ENCODE measurements at regions not wholly inside any gene's neighbourhood (a gene's known extent, or its start where the extent isn't known, plus 50 kb on each side); places are given as distances from the start of the nearest gene placed in this dataset.

DNA sequence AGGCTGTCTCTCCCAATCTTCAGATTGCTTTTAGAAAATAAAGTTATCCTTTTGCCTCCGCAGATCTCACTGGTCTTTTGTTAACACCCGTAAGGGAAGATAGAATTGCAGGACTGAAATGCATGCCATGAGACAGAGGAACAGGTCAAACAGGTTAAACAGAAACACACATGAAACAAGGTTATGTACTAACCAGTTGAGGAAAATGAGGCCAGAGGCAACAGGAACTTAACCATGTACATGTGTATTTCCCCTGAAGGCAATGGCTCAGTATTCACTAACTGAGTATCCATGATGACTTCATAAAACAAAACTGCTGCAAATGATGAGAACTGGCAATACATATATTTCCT lies 169.1 kb upstream of the NSMCE3 start:
- H3K9me3 ChIP-seq (ENCODE audit: control insufficient read depth, insufficient read depth, low read length), result no peaks in the 10 kb centered on the region
- H3K4me3 ChIP-seq (ENCODE audit: insufficient read depth, low read depth, low read length), result no peak overlapping the region
- H3K18ac ChIP-seq (ENCODE audit: low read depth, low read length), result no peak overlapping the region
- H3K56ac ChIP-seq (ENCODE audit: extremely low read depth, insufficient read depth, low read length), result no peak overlapping the region
- no peak for ATAC-seq (ENCODE audit: low read depth)
- TF ChIP-seq, protein P1, sequence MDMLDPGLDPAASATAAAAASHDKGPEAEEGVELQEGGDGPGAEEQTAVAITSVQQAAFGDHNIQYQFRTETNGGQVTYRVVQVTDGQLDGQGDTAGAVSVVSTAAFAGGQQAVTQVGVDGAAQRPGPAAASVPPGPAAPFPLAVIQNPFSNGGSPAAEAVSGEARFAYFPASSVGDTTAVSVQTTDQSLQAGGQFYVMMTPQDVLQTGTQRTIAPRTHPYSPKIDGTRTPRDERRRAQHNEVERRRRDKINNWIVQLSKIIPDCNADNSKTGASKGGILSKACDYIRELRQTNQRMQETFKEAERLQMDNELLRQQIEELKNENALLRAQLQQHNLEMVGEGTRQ (IDR thresholded peaks at IDR 0.05; ENCODE audit: low read depth, low read length), result no peak
- TF ChIP-seq, protein P2, sequence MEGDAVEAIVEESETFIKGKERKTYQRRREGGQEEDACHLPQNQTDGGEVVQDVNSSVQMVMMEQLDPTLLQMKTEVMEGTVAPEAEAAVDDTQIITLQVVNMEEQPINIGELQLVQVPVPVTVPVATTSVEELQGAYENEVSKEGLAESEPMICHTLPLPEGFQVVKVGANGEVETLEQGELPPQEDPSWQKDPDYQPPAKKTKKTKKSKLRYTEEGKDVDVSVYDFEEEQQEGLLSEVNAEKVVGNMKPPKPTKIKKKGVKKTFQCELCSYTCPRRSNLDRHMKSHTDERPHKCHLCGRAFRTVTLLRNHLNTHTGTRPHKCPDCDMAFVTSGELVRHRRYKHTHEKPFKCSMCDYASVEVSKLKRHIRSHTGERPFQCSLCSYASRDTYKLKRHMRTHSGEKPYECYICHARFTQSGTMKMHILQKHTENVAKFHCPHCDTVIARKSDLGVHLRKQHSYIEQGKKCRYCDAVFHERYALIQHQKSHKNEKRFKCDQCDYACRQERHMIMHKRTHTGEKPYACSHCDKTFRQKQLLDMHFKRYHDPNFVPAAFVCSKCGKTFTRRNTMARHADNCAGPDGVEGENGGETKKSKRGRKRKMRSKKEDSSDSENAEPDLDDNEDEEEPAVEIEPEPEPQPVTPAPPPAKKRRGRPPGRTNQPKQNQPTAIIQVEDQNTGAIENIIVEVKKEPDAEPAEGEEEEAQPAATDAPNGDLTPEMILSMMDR (conservative IDR thresholded peaks at IDR 0.05; ENCODE audit: low read depth, low read length), result no peak
- TF ChIP-seq RCOR1 (IDR thresholded peaks at IDR 0.05; ENCODE audit: insufficient replicate concordance, low read length), result no peak
- TF ChIP-seq CHD1 (IDR thresholded peaks at IDR 0.05; ENCODE audit: low read depth, low read length), result no peak
- H2AK5ac ChIP-seq (ENCODE audit: low read depth, low read length), result no peak overlapping the region
- no peak overlapping the region for H4K8ac ChIP-seq (ENCODE audit: low read depth in 2 of 2, low read length in 2 of 2)
- no peak overlapping the region for H3K23ac ChIP-seq (ENCODE audit: low read depth, low read length)
- H3K9ac ChIP-seq (ENCODE audit: low read depth, low read length), result no peak overlapping the region
- no peak overlapping the region for H3K4me2 ChIP-seq (ENCODE audit: low read depth, low read length)
- DNase-seq, result no peak
- H3K9me1 ChIP-seq (ENCODE audit: insufficient read depth, low read length), result no peaks in the 10 kb centered on the region
- H3K36me3 ChIP-seq (ENCODE audit: control insufficient read depth, insufficient read depth, low read length), result no peaks in the 10 kb centered on the region
- H2BK20ac ChIP-seq (ENCODE audit: low read depth, low read length), result no peak overlapping the region
- no peak overlapping the region for H2BK120ac ChIP-seq (ENCODE audit: low read depth, low read length)
- H3K4me1 ChIP-seq (ENCODE audit: control insufficient read depth, insufficient read depth, low read length), result no peaks in the 10 kb centered on the region
- H2BK5ac ChIP-seq (ENCODE audit: low read depth, low read length, poor library complexity, severe bottlenecking), result no peak overlapping the region
- H3K27me3 ChIP-seq (ENCODE audit: control insufficient read depth, insufficient read depth, low read length), result no peaks in the 10 kb centered on the region
- H2AK9ac ChIP-seq (replicated peaks; ENCODE audit: low read depth, low read length, poor library complexity), result no peak overlapping the region
- ChIA-PET POLR2A (ENCODE audit: unreplicated experiment) (no interaction called here), CTCF (no interaction called here)
- H4K20me1 ChIP-seq (ENCODE audit: insufficient read depth, low read length), result no peaks in the 10 kb centered on the region
- no TSS peak for BruUV-seq (replicated peaks)
- no peaks in the 10 kb centered on the region for H3K79me1 ChIP-seq (ENCODE audit: low read depth in 1 of 2, low read length in 2 of 2)
- in situ Hi-C loops (cut with MboI; ENCODE audit: low sequenced_read_pairs), result no loop called here
- no peak overlapping the region for H4K91ac ChIP-seq (ENCODE audit: insufficient read depth, low read depth, low read length)
- intact Hi-C loops (cut with micrococcal nuclease), result no loop called here
- no peak overlapping the region for H3K4ac ChIP-seq (ENCODE audit: low read depth, low read length)
- H2BK15ac ChIP-seq (ENCODE audit: low read depth, low read length), result no peak overlapping the region
- dilution Hi-C loops (cut with HindIII; ENCODE audit: low sequenced_read_pairs, unreplicated experiment), result no loop called here
- H4K5ac ChIP-seq (ENCODE audit: low read depth, low read length), result no peak overlapping the region
- H3K14ac ChIP-seq (replicated peaks; ENCODE audit: low read depth, low read length), result no peak overlapping the region
- WGBS, 2 experiments (ENCODE audit: extremely low coverage in 2 of 2, insufficient read length in 1 of 2), result no CpG with 5 or more reads among the region's 2 CpGs
- no peak overlapping the region for H3K27ac ChIP-seq (ENCODE audit: insufficient read depth, low read length)
- H2AFZ ChIP-seq (replicated peaks; ENCODE audit: low read length, poor library complexity), result no peak overlapping the region
